Endothelial cell of umbilical vein (primary cell): ENCODE measurements at regions not wholly inside any gene's neighbourhood (a gene's known extent, or its start where the extent isn't known, plus 50 kb on each side); places are given as distances from the start of the nearest gene placed in this dataset.

ENCODE experiments used
- CTCF ChIP-seq, 2 donors: IDR thresholded peaks; 1 replicate in 1 of 2; 2 replicates in 1 of 2; pipeline ENCODE4 v1.5.1; 2011; ENCODE audit warnings: low read length in 2 of 2, mild to moderate bottlenecking in 2 of 2, moderate library complexity in 2 of 2, control low read depth in 1 of 2, inconsistent platforms in 1 of 2, low read depth in 1 of 2; ENCODE audit not compliant: insufficient read depth in 1 of 2; ENCODE audit errors: extremely low read depth in 1 of 2
- FOS ChIP-seq: IDR thresholded peaks from 2 replicates; pipeline ENCODE4 v1.6.1; 2011; ENCODE audit warnings: mild to moderate bottlenecking, low read length, moderate library complexity, borderline replicate concordance; ENCODE audit not compliant: insufficient read depth
- TF ChIP-seq, protein P1 (sequence below): IDR thresholded peaks from 2 replicates; pipeline ENCODE4 v1.6.1; 2011; ENCODE audit not compliant: insufficient read depth, insufficient read length

DNA sequence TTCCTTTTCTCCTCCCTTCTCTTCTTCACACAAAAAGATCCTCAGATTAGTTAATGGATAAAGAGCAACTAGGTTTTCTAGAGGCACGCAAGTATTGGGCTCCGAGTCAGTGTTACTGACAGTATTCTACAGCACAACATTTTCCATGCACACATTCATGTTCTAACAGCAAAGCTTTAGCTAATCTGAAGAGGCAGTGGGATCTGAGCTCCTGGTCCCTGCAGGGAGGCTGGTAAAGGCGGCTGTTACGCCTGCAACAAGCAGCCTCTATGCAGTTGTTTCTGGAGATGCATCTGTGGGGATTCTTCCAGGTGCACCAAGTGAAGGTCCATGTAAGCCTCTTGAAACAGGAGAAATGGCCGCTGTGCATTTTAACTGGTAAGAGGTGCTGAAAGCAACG is 143.8 kb downstream of the EFNB2 start:
- TF ChIP-seq CTCF (IDR thresholded peaks at IDR 0.05; ENCODE audit: extremely low read depth in 1 of 2, insufficient read depth in 1 of 2, low read depth in 1 of 2, low read length in 2 of 2) (no peak), FOS (no peak)
- TF ChIP-seq, protein P1, sequence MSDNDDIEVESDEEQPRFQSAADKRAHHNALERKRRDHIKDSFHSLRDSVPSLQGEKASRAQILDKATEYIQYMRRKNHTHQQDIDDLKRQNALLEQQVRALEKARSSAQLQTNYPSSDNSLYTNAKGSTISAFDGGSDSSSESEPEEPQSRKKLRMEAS = no peak
